HFFc6 (cell line): ENCODE measurements at regions not wholly inside any gene's neighbourhood (a gene's known extent, or its start where the extent isn't known, plus 50 kb on each side); places are given as distances from the start of the nearest gene placed in this dataset.
A peak's percentile ranks its signal among the peaks of the same experiment; 100 is the strongest.
"Not testable (repeated sequence)": the region's sequence is repeated elsewhere in the genome, so short reads cannot be mapped to it uniquely, and the experiment has no call there.

Experiments
- DNase-seq: peaks from one replicate; pipeline ENCODE4 v3.0.0-alpha.2; 2018
- H3K27ac Mint-ChIP-seq: 2 replicates; pipeline ENCODE4 v1.8.0; 2020; ENCODE audit warnings: mild to moderate bottlenecking, mixed read lengths
- H3K27me3 Mint-ChIP-seq: 2 replicates; pipeline ENCODE4 v1.8.0; 2021; ENCODE audit warnings: mild to moderate bottlenecking, moderate library complexity, mixed read lengths; ENCODE audit not compliant: insufficient read depth
- H3K36me3 Mint-ChIP-seq: 2 replicates; pipeline ENCODE4 v1.8.0; 2021; ENCODE audit warnings: low read depth, mixed read lengths
- H3K4me1 Mint-ChIP-seq: 2 replicates; pipeline ENCODE4 v1.8.0; 2020; ENCODE audit warnings: low read depth, mixed read lengths
- H3K4me3 Mint-ChIP-seq: 2 replicates; pipeline ENCODE4 v1.8.0; 2020; ENCODE audit warnings: mild to moderate bottlenecking, moderate library complexity, mixed read lengths
- H3K9me3 Mint-ChIP-seq: 2 replicates; pipeline ENCODE4 v1.8.0; 2020; ENCODE audit warnings: mild to moderate bottlenecking, mixed read lengths
- CTCF ChIP-seq: fragments of 200-600 bp; sonication (generic); IDR thresholded peaks from 2 replicates; pipeline ENCODE4 v1.5.0; 2021; ENCODE audit warnings: antibody characterized with exemption, mild to moderate bottlenecking

GRCh38 chr5:2151301-2151888 is 268.7 kb upstream of the IRX4 start:
- not testable (repeated sequence) for H3K27me3 Mint-ChIP-seq, DNase-seq

GRCh38 chr5:2149195-2149539 is 266.4 kb upstream of the IRX4 start:
- DNase-seq: no peak
- no peak overlapping the region for H3K27ac Mint-ChIP-seq
- no peak overlapping the region for H3K4me3 Mint-ChIP-seq

More at GRCh38 chr5:2151301-2151888, 268.7 kb upstream of the IRX4 start:
- H3K27ac Mint-ChIP-seq, H3K4me1 Mint-ChIP-seq, H3K36me3 Mint-ChIP-seq, H3K4me3 Mint-ChIP-seq, H3K9me3 Mint-ChIP-seq: not testable (repeated sequence)
- peak; percentile 82 for TF ChIP-seq CTCF

GRCh38 chr5:2148312-2149194 is 265.8 kb upstream of the IRX4 start:
- no peak overlapping the region for H3K4me3 Mint-ChIP-seq

More at GRCh38 chr5:2149195-2149539, 266.4 kb upstream of the IRX4 start:
- Mint-ChIP-seq H3K4me1 (peaks cover 7% of the 10 kb centered on the region; the same call in 1 of the 2 replicates), H3K9me3 (no peaks in the 10 kb centered on the region; the same call in 1 of the 2 replicates), H3K36me3 (no peaks in the 10 kb centered on the region), H3K27me3 (peaks cover 4% of the 10 kb centered on the region)
- no peak for TF ChIP-seq CTCF

GRCh38 chr5:2147504-2148311 is 265.0 kb upstream of the IRX4 start:
- Mint-ChIP-seq H3K4me3 (no peak overlapping the region), H3K9me3 (no peaks in the 10 kb centered on the region; the same call in 1 of the 2 replicates), H3K27me3 (peaks cover 3% of the 10 kb centered on the region; the same call in 1 of the 2 replicates), H3K36me3 (no peaks in the 10 kb centered on the region), H3K4me1 (peaks cover 7% of the 10 kb centered on the region; the same call in 1 of the 2 replicates), H3K27ac (no peak overlapping the region)
- no peak for DNase-seq
- TF ChIP-seq CTCF: no peak

More at GRCh38 chr5:2148312-2149194, 265.8 kb upstream of the IRX4 start:
- H3K27ac Mint-ChIP-seq: no peak overlapping the region
- peaks cover 3% of the 10 kb centered on the region; the same call in 1 of the 2 replicates for H3K27me3 Mint-ChIP-seq
- no peaks in the 10 kb centered on the region for H3K36me3 Mint-ChIP-seq
- no peak for DNase-seq
- no peak for TF ChIP-seq CTCF
- H3K9me3 Mint-ChIP-seq: no peaks in the 10 kb centered on the region; the same call in 1 of the 2 replicates
- peaks cover 7% of the 10 kb centered on the region; the same call in 1 of the 2 replicates for H3K4me1 Mint-ChIP-seq

GRCh38 chr5:2143646-2144353 is 261.1 kb upstream of the IRX4 start:
- peaks cover 8% of the 10 kb centered on the region; the same call in 1 of the 2 replicates for H3K9me3 Mint-ChIP-seq
- no peak overlapping the region for H3K27ac Mint-ChIP-seq
- no peak for DNase-seq
- peaks cover 2% of the 10 kb centered on the region; the same call in 1 of the 2 replicates for H3K27me3 Mint-ChIP-seq
- no peak for TF ChIP-seq CTCF
- peaks cover under 1% of the 10 kb centered on the region; the same call in 1 of the 2 replicates for H3K4me1 Mint-ChIP-seq
- H3K4me3 Mint-ChIP-seq: no peak overlapping the region
- no peaks in the 10 kb centered on the region for H3K36me3 Mint-ChIP-seq
